ENCODE measurements at regions not wholly inside any gene's neighbourhood (a gene's known extent, or its start where the extent isn't known, plus 50 kb on each side); places are given as distances from the start of the nearest gene placed in this dataset.

DNA sequence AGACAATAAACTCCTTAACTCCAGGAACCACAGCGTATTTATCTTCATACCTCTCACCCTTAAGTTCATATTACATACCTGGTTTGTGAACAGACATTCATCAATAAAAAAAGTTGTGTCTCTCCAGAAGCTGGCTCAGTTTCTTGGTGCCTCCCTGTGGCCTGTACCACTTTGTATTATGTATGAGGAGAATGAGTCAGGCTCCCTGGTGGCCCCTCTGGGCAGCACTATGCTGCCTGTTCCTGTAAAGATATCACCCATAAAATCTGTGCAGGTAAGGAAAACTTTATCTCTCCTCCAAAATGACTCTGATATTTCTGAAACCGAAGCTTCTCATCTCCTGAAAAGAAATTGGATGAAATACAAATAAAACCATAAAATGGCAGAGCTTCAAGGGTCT is 198.4 kb upstream of the NT5C1B start:
- no peak for TF ChIP-seq ASH2L (IDR thresholded peaks at IDR 0.05; ENCODE audit: insufficient read length, low read depth, low read length)
- TF ChIP-seq SP2 (CRISPR knock-in tag; IDR thresholded peaks at IDR 0.05), result no peak
- no peak for TF ChIP-seq CHD4 (IDR thresholded peaks at IDR 0.05; ENCODE audit: borderline replicate concordance, low read length)
- TF ChIP-seq, protein P1, sequence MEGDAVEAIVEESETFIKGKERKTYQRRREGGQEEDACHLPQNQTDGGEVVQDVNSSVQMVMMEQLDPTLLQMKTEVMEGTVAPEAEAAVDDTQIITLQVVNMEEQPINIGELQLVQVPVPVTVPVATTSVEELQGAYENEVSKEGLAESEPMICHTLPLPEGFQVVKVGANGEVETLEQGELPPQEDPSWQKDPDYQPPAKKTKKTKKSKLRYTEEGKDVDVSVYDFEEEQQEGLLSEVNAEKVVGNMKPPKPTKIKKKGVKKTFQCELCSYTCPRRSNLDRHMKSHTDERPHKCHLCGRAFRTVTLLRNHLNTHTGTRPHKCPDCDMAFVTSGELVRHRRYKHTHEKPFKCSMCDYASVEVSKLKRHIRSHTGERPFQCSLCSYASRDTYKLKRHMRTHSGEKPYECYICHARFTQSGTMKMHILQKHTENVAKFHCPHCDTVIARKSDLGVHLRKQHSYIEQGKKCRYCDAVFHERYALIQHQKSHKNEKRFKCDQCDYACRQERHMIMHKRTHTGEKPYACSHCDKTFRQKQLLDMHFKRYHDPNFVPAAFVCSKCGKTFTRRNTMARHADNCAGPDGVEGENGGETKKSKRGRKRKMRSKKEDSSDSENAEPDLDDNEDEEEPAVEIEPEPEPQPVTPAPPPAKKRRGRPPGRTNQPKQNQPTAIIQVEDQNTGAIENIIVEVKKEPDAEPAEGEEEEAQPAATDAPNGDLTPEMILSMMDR (CRISPR knock-in tag; IDR thresholded peaks at IDR 0.05), result no peak
- TF ChIP-seq EP300 (IDR thresholded peaks at IDR 0.05; ENCODE audit: low read depth in 2 of 2, low read length in 2 of 2), result no peak
- TF ChIP-seq EP300 (CRISPR knock-in tag; IDR thresholded peaks at IDR 0.05; ENCODE audit: borderline replicate concordance), result no peak
- TF ChIP-seq PHB2 (IDR thresholded peaks at IDR 0.05; ENCODE audit: partially characterized antibody), result no peak
- TF ChIP-seq POLR2AphosphoS5 (IDR thresholded peaks at IDR 0.05; ENCODE audit: low read depth, low read length), result no peak
- TF ChIP-seq DZIP1 (CRISPR knock-in tag; IDR thresholded peaks at IDR 0.05), result no peak
- no peak for TF ChIP-seq SMAD3 (CRISPR knock-in tag; IDR thresholded peaks at IDR 0.05)
- TF ChIP-seq YY1 (IDR thresholded peaks at IDR 0.05; ENCODE audit: insufficient read depth, insufficient replicate concordance, low read depth, low read length), result no peak
- no peak for TF ChIP-seq ZBTB43 (CRISPR knock-in tag; conservative IDR thresholded peaks at IDR 0.05)
- no peak for TF ChIP-seq BRF2 (CRISPR knock-in tag; IDR thresholded peaks at IDR 0.05)
- TF ChIP-seq, protein P2, sequence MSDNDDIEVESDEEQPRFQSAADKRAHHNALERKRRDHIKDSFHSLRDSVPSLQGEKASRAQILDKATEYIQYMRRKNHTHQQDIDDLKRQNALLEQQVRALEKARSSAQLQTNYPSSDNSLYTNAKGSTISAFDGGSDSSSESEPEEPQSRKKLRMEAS (IDR thresholded peaks at IDR 0.05), result no peak
- no peak for TF ChIP-seq ZSCAN30 (CRISPR knock-in tag; IDR thresholded peaks at IDR 0.05)
